ENCODE measurements at regions not wholly inside any gene's neighbourhood (a gene's known extent, or its start where the extent isn't known, plus 50 kb on each side); places are given as distances from the start of the nearest gene placed in this dataset.
"Not testable (repeated sequence)": the region's sequence is repeated elsewhere in the genome, so short reads cannot be mapped to it uniquely, and the experiment has no call there.

DNA sequence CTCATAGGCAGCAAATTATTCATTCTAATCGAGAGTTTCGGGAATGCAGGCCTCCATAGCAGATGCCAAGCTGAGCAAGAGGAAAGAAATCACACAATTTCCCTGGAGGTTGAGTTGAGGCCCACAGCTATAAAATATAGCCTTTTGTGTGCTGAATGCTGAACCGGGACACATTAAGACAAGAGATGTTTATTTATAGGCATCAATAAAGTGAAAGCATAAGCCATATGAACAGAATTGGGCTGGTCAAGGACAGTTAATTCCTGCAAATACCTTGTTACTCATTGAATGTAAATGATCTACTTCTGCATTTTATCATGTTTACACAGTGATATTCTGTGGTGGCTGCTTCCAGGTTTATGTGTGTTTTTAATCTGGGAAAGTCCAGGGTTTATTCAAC, 461.7 kb downstream of the KLF12 start:
- DNase-seq = no peak

DNA sequence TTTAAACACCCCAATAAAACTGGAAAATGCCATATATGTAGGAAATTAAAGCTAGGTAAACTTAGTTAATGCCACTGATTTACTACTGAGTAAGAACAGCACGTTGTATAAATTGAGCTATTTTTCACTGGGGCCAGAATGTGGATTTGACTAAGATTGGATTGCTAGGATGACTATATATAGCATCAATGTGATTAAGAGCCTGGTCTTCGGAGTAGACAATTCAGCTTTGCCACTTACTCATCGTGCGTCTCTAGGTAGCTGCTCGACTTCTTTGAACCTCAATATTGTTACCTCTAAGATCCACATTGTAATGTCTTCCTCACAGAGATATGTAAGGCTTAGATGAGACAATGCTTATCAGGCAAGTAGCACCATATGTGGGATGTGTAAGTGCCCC, 462.5 kb downstream of the KLF12 start:
- no peak for DNase-seq

DNA sequence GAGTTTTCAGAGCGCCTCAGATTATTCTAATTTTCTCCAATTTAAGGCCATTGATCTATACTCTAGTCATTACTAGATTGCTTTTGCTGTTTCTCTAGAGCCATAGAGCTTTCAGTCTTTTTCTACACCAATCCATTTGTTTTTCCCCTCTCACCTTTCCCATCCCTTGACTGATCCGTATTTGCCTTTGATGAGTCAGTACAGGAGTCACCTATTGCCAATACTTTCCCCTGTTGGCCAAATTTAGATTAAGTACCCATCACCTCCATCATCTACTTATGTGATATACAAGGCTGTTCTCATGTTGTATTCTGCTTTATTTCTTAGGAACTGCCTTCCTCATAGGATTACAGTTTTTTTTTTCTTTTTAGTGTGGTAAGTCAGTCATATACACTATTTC, 463.2 kb downstream of the KLF12 start:
- DNase-seq = no peak

DNA sequence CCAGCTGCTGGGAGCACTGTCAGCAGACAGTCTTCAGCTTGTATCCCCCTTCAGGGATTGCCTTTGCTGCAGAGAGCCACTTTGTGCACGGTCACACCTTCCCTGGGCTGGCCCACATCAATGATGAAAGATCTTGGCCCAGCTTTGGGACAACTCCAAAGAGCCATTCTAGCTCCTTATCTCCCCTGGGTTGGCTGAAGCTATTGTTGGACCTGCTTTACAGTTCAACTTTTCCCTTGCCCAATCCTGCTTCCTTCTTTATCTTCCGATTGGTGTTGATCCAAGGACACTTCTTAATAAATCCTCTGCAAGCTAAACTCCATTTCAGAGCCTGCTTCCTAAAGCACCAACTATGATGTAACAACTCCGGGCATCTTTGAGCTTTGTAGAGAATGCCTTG, 466.4 kb downstream of the KLF12 start:
- no peak for DNase-seq

DNA sequence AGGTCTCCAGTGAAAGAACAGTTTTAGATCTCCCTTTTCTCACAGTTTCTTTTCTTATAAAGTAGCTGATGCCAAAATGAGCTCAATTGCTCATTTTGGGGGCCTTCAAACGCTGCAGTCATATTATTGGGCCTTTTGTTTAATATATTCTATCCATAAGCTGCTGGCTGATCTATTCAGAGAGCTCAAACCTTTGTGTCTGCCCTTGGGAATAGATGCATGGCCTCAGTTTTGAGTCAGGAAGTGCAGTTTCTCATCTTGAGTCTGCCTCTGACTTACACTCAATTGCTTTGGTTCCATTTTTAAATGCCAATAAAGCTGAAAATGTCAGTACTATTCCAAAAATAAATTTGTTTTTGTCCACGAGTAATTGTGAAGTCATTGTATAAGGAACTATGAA, 468.9 kb downstream of the KLF12 start:
- DNase-seq = no peak

DNA sequence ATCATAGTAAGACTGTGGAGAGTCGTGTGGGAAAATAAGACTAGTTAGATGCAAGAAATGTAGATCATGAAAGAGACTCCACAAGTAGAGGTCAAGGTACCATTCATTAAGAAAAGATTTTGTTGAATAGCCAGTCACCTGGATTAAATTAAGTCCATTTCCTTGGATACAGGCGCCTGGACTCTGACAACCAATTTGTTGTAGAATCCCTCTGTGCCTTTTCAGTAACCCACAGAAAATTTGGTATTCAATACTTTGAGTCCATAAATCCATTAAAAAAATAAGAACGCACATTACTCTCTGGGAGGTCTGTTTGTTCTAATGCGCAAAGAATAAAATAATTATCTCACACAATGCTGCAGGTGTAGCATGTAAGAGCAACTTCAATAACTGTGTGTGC, 469.4 kb downstream of the KLF12 start:
- no peak for DNase-seq

DNA sequence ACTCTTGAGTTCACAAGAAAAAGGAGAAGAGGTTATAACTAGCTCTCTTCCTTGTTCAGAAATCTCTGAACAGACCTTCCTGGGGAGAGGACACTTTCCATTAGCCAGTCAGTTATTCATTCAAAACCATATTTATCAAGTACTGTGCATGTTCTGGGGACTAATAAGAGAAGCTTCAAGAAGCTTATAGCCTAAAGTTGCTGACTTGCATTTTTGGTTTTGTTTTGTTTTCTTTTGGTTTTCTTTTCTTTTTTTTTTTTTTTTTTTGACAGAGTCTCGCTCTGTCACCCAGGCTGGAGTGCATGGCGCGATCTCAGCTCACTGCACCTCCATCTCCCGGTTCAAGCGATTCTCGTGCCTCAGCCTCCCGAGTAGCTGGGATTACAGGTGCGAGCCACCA, 471.4 kb downstream of the KLF12 start:
- no peak for DNase-seq

DNA sequence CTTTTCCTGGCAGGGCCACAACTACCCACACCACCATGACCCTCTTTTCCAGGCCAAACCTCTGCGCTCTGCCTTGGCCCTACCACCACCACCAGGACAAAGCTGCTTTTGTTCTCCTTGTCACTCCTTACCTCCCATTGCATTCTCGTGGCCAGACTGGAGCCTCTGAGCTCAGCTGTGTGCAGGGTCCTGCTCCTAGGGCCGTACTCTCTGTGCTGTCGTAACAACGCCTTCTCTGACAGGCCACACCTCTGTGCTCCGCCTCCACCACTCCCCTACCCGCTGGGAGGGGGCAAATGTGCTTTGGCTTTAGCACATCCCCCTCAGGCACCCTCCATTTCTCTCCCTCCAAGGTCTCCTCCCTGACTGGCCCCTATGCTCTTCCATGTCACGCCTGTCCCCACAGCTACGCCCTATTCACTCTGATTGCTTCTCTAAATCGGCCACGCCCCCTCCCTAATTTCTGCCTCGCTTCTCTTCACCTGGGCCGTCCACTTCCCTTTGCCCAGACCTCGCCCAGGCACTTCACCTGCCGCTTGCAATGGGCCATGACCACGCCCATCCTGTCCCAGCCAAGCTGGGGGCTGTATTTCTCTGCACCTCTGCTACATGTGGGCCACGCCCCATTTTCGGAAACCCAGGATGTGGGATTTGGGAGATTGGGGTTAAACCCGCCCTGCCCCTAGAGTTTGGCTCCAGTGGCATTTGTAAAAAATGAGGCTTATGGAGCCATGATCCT, 472.3 kb downstream of the KLF12 start:
- no peak for DNase-seq

DNA sequence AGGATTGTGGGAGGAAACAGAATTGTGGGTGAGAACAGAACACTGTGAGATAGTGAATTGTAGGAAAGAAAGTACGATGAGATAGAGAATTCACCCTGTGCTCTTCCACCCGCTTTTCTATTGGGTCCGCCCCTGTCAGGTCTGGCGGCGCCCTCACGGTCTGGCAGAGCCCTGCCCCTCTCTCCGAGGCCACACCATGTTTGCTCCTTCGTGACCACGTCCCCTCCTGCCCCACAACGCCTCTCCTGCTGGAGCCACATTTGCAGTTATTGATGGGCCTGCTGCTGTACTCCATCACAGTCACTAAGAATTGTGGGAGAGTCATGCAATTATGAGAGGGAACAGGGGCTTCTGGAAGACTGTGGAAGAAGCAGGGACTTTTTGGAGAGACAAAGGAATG, 473.1 kb downstream of the KLF12 start:
- no peak for DNase-seq

DNA sequence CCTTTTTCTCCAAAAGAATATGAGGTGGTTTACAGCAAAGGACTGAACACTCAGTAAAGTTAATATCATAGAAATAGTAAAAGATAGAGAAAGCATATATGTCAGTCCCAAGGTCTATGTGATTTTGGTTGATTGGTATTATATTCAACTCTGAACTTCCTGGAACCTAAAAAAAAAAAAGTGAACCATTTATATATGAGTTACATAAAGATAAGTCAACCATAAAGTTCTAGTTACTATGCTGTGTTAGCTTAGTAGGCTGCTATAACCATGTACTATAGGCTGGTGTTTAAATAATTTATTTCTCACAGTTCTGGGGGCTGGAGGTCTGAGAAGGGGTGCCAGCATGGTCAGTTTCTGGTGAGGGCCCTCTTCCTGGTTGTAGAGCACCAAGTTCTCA, 475.6 kb downstream of the KLF12 start:
- no peak for DNase-seq

DNA sequence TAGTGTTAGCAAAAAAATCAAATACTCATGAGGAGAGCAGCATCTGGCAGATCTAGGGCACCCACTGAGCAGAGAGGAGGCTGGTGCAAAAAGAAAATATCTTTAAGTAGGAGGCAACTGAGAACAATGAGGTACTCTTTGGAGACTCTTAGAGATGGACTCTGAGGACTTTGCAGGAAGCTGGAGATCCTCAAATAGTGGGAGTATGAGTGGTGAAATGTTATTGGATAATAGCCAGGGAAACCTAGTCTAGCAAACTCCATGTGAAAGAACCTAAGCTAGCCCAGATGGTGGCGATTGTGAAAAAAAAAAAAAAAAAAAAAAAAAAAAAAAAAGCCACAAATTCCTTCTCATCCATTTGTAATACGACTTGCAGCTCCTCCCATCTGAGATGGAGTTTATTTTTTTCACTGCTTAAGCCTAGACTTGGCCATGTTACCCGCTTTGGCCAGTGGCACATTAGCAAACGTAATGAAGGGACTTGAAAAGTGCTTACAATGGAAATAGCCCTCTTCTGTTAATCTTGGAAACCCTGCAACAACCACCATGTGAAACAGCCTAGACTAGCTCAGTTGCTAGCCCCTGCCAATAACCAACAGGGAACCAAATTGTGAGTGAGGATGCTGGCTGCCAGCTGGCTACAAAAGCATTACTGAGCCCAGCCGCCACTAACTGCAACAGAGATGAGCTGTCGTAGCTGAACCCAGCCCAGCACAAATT, 476.2 kb downstream of the KLF12 start:
- peak in 1 of 2 donors; percentile 19 for DNase-seq

DNA sequence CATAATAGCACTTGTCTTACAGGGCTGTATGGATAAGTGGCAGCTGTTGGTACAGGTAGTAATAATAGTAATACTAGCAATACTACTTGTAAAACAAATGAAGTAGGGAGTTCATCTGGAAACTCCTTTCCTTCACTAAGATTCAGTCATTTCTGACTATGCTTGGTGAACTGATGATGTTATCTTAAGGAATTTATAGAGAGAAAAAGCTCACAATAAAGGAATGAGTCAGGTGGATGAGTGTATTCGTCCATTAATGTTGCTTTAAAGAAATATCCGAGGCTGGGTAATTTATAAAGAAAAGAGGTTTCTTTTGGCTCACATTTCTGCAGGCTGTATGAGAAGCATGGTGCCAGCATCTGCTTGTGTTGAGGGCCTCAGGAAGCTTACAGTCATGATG, 477.3 kb downstream of the KLF12 start:
- DNase-seq = no peak

DNA sequence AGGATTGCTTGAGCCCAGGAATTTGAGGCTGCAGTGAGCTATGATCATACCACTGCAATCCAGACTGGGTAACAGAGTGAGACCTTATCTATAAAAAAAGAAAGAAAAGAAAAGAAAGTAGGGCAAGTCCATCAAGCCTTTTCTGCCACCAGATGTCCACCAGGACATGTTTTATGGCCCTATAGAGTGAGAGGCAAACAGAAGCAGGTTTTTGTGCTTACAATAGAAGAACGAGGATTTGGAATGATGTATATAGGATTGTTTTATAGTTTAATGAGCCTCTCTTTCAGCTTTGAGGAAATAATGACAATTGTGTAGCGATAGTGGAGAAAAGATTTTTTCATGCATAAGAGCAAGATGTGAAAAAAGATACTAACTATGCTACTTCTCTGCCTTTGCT, 480.5 kb downstream of the KLF12 start:
- DNase-seq = no peak

DNA sequence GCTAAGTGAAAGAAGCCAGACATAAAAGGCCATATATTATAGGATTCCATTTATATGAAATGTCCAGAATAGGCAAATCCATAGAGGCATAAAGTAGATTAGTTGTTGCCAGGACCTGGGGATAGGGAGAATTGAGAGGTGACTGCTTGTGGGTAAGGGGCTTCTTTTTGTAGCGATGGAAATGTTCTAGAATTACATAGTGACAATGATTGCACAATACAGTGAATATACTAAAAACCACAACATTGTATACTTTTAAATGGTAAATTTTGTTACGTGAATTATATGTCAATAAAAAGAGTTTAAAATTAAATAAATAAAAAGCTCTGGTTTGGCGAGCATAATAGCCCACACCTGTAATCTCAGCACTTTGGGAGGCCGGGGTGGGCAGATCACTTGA, 486.8 kb downstream of the KLF12 start:
- no peak for DNase-seq

DNA sequence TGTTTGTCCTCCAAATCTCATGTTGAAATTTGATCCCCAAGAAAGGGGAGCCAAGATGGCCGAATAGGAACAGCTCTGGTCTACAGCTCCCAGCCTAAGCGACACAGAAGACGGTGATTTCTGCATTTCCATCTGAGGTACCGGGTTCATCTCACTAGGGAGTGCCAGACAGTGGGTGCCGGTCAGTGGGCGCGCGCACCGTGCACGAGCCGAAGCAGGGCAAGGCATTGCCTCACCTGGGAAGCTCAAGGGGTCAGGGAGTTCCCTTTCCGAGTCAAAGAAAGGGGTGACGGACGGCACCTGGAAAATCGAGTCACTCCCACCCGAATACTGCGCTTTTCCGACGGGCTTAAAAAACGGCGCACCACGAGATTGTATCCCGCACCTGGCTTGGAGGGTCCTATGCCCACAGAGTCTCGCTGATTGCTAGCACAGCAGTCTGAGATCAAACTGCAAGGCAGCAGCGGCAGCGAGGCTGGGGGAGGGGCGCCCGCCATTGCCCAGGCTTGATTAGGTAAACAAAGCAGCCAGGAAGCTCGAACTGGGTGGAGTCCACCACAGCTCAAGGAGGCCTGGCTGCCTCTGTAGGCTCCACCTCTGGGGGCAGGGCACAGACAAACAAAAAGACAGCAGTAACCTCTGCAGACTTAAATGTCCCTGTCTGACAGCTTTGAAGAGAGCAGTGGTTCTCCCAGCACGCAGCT, 493.6 kb downstream of the KLF12 start:
- not testable (repeated sequence) for DNase-seq

DNA sequence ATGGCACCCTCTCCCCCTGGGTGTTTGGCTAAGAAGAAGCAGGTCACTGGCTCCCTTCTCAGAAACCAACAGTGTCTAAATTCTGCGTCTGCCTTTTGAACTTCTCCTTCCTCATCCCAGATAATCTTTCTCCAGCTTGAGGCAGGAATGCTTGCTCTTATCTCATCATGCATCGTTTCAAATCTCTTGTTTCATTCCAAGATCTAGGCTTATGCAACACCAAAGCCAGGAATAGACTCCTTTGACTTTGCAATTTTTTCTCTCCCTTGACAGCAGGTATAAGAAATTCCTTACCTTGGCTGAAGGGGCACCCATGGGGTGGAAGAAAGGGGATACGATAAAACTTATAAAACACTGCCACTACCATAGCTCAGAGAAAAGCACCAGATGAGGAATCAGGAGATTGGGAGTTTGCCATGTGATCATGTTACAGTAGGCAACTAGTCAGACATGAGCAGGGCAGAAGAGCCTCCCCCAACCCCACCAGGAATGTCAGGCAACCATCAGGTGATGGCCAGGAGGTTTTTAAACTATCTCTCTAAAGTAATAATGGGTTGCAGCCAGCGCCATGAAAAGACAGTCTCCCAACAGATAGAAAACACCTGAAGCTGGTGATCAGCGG, 498.9 kb downstream of the KLF12 start:
- DNase-seq = no peak

DNA sequence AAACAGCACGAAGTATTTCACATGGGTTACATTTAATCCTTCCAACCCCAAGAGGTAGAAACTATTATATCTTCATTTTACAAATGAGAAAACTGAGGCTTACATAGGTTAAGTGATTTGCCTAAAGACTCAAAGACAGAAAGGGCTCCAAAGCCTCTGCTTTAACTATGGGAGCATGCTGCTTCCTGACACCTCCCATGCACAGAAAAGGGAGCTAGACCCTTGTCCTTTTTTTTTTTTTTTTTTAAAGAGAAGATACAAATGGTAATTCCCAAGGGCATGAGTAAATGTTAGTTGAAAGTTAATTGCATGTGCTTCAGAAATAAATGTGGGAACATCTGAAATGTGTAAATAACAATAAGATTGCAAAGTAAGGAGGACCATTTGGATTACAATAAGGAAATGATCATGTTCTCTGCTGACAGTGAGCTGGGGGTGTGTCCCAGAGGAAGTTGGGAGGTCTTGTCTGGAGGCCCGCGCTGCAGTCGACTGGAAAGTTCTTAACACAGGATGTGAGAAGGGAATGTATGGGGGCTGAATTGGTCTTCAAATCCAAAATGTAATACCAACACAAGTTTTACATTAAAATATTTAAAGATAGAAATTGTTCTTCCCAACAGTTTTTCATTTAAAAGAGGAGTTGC, 500.3 kb downstream of the KLF12 start:
- DNase-seq = no peak

DNA sequence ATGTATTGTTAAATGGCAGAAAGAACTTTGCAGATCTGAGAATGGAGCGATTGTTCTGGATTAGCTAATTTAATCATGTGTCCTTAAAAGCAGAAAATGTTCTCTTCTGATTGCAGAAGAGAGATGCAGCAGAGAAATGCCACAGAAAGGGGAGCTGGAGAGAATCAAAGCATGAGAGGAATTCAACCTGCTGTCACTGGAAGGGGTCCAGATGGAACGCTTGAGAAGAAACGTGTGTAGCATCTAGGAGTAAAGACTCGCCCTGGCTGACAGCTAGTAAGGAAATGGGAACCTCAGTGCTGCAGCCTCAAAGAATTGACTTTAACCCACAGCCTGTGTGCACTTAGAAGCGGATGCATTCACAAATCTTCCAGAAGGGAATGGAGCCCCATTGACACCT, 502.8 kb downstream of the KLF12 start:
- DNase-seq = no peak

DNA sequence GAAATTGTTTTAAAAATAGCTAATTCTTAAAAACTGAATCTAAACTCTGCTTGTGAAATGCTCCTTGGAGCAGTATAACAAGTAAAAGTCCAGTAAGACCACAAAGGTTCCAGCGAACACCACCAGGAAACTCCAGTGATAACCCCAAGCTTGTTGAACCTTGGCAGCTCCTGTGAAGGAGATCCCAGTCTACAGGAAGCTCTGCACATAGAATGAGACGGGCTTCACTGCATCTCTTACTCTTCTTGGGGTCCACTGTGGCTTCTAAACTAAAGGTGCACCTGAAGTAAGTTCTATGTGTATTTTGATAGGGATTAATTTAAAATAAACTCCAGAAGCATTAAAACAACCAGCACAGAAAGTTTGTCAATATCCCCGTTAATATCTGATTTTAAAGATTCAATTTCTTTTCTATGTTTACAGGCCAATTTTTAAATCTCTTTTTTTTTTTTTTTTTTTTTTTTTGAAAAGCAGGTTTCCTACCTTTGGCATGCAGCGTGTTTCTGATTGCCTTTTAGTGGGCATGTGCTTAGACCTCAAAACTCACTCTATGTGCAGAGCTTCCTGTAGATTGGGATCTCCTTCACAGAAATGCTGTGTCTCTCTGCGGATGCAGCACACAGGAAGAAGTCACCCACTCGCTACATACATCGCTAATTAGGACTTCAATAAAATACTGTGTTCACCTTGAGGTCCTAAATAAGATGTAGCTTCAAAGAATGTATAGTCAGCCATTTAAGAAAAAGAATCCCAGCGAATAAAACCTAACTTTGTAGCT, 508.5 kb downstream of the KLF12 start:
- no peak for DNase-seq

DNA sequence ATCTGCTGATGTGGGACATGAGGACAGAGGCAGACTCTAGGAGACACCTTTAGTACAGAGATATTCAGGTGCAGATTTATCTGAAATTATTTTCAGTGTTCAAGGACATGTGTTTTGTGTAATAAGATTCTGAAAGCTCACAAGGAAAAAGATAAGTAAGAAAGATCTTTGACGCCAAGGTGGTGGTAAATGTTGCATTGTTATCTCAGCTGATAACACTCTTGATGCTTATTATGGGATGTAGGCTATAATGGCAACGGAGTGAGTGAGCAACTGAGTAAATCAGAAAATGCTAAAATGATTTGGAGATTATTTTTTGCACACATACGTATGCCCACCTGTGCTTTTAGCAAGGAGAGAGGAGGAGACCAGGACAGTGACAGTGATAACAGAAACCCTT, 510.9 kb downstream of the KLF12 start:
- no peak for DNase-seq

DNA sequence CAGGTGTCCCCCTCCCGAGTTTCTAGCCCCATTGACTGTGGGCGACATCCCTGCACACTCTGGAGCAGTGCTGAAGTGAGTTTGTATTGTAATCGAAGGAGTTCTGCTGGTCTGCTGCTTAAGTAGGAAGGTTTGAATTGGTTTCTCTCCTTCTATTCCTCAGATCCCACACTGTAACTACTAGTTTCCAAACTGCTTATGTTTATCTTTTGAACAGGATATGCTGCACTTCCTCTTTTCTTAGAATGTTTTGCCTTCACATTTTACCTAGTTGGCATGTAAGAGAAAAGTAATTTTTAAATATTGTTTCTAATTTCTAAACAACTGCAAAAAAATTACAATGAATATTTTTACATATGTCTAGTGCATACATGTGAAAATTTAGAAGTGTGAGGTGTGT, 511.8 kb downstream of the KLF12 start:
- no peak for DNase-seq

Measured in right lung (tissue), 2 donors.